Fibroblast of mammary gland (primary cell): ENCODE measurements at regions not wholly inside any gene's neighbourhood (a gene's known extent, or its start where the extent isn't known, plus 50 kb on each side); places are given as distances from the start of the nearest gene placed in this dataset.

Experiments used
- DNase-seq: peaks from one replicate; pipeline ENCODE4 v3.0.0-alpha.2; 2010; ENCODE audit warnings: low read depth
- H3K4me3 ChIP-seq: 2 replicates; pipeline ENCODE4 v1.5.1; 2011; ENCODE audit warnings: low read depth, mild to moderate bottlenecking, low read length, moderate library complexity; ENCODE audit not compliant: control insufficient read depth
- CTCF ChIP-seq: conservative IDR thresholded peaks from 2 replicates; pipeline ENCODE4 v1.5.1; 2011; ENCODE audit warnings: low read depth, low read length, inconsistent platforms; ENCODE audit not compliant: control insufficient read depth, insufficient read depth

- no peak for TF ChIP-seq CTCF
- H3K4me3 ChIP-seq, result no peak overlapping the region
- DNase-seq, result no peak
These were observed 358.0 kb downstream of the ENC1 start for GRCh38 chr5:74282490-74282889.

- DNase-seq, result no peak
- TF ChIP-seq CTCF, result no peak
- no peak overlapping the region for H3K4me3 ChIP-seq
These were observed 359.4 kb downstream of the ENC1 start for GRCh38 chr5:74281166-74281565.

GRCh38 chr5:74280306-74280705 lies 360.2 kb downstream of the ENC1 start:
- H3K4me3 ChIP-seq, result no peak overlapping the region
- no peak for TF ChIP-seq CTCF
- DNase-seq, result no peak

- no peak for TF ChIP-seq CTCF
- no peak overlapping the region for H3K4me3 ChIP-seq
- no peak for DNase-seq
These were observed 361.3 kb downstream of the ENC1 start for GRCh38 chr5:74279244-74279643.

GRCh38 chr5:74277418-74277817 lies 363.1 kb downstream of the ENC1 start:
- H3K4me3 ChIP-seq, result no peak overlapping the region
- no peak for DNase-seq
- no peak for TF ChIP-seq CTCF

GRCh38 chr5:74275171-74275992 lies 365.1 kb downstream of the ENC1 start:
- TF ChIP-seq CTCF, result no peak
- no peak overlapping the region for H3K4me3 ChIP-seq
- DNase-seq, result peak; percentile 84
